Activated CD4-positive, alpha-beta T cell treated with anti-CD3 and anti-CD28 coated beads for 24 hours (primary cell): ENCODE measurements at regions not wholly inside any gene's neighbourhood (a gene's known extent, or its start where the extent isn't known, plus 50 kb on each side); places are given as distances from the start of the nearest gene placed in this dataset.

Source experiments
- DNase-seq, 2 donors: peaks; one replicate each; pipeline ENCODE4 v3.0.0-alpha.2; 2020; ENCODE audit warnings: low read depth in 2 of 2

GRCh38 chr11:31903225-31904074 lies 92.3 kb upstream of the PAX6 start:
- DNase-seq: no peak

GRCh38 chr11:31902706-31903105 lies 91.6 kb upstream of the PAX6 start:
- DNase-seq: no peak

- no peak for DNase-seq
Measured at GRCh38 chr11:31895926-31896325, 84.8 kb upstream of the PAX6 start.

- no peak for DNase-seq
Measured at GRCh38 chr11:31887180-31887579, 76.1 kb upstream of the PAX6 start.

GRCh38 chr11:31884080-31884479 lies 73.0 kb upstream of the PAX6 start:
- DNase-seq: no peak

- DNase-seq: no peak
Measured at GRCh38 chr11:31883435-31883834, 72.3 kb upstream of the PAX6 start.

- no peak for DNase-seq
Measured at GRCh38 chr11:31882951-31883392, 71.8 kb upstream of the PAX6 start.

- no peak for DNase-seq
Measured at GRCh38 chr11:31881825-31882224, 70.7 kb upstream of the PAX6 start.

- DNase-seq: no peak
Measured at GRCh38 chr11:31879681-31880080, 68.6 kb upstream of the PAX6 start.

GRCh38 chr11:31877863-31878262 lies 66.7 kb upstream of the PAX6 start:
- DNase-seq: no peak

GRCh38 chr11:31877083-31877482 lies 66.0 kb upstream of the PAX6 start:
- no peak for DNase-seq

GRCh38 chr11:31875866-31876560 lies 64.9 kb upstream of the PAX6 start:
- DNase-seq: no peak

GRCh38 chr11:31874631-31875191 lies 63.6 kb upstream of the PAX6 start:
- DNase-seq: no peak

- no peak for DNase-seq
Measured at GRCh38 chr11:31873124-31873523, 62.0 kb upstream of the PAX6 start.

GRCh38 chr11:31872076-31872443 lies 60.9 kb upstream of the PAX6 start:
- no peak for DNase-seq

- no peak for DNase-seq
Measured at GRCh38 chr11:31871310-31872075, 60.4 kb upstream of the PAX6 start.

- no peak for DNase-seq
Measured at GRCh38 chr11:31870609-31871309, 59.6 kb upstream of the PAX6 start.

GRCh38 chr11:31869986-31870385 lies 58.9 kb upstream of the PAX6 start:
- DNase-seq: no peak

- DNase-seq: no peak
Measured at GRCh38 chr11:31865606-31866300, 54.6 kb upstream of the PAX6 start.

- no peak for DNase-seq
Measured at GRCh38 chr11:31863170-31863832, 52.2 kb upstream of the PAX6 start.
